ENCODE measurements at regions not wholly inside any gene's neighbourhood (a gene's known extent, or its start where the extent isn't known, plus 50 kb on each side); places are given as distances from the start of the nearest gene placed in this dataset.

DNA sequence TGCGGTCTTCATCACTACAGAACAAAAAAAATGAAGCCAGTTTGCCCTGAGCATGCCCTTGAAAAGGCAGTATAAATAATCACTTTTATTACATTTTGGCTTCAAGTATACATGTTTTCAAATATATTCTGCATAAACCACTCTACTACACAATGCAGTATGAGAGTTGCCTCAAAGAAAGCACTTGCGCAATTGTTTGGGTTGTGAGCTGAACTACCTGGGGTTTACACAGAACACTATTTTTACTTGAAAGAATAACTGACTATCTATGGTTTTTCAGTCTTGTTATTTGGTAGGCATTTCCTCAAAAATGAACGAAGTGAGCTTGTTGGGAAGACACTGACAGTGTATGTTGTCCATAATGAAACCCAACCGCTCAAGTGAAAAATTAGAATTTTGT lies 264.4 kb upstream of the KLF12 start:
- TF ChIP-seq, protein P1, sequence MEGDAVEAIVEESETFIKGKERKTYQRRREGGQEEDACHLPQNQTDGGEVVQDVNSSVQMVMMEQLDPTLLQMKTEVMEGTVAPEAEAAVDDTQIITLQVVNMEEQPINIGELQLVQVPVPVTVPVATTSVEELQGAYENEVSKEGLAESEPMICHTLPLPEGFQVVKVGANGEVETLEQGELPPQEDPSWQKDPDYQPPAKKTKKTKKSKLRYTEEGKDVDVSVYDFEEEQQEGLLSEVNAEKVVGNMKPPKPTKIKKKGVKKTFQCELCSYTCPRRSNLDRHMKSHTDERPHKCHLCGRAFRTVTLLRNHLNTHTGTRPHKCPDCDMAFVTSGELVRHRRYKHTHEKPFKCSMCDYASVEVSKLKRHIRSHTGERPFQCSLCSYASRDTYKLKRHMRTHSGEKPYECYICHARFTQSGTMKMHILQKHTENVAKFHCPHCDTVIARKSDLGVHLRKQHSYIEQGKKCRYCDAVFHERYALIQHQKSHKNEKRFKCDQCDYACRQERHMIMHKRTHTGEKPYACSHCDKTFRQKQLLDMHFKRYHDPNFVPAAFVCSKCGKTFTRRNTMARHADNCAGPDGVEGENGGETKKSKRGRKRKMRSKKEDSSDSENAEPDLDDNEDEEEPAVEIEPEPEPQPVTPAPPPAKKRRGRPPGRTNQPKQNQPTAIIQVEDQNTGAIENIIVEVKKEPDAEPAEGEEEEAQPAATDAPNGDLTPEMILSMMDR (IDR thresholded peaks at IDR 0.05), result no peak
- H3K4me3 ChIP-seq (replicated peaks in 1 of 3; ENCODE audit: low read depth in 2 of 3, low read length in 3 of 3), result no peak overlapping the region
- Mint-ChIP-seq H3K27ac (no peak overlapping the region), H3K9me3 (peaks cover 0 to 11% (median 6%) of the 10 kb centered on the region in 7 donors), H3K4me3 (no peak overlapping the region), H3K27me3 (ENCODE audit: low read depth in 3 of 3) (peaks cover 0 to 1% (median 0%) of the 10 kb centered on the region in 3 donors), H3K36me3 (no peaks in the 10 kb centered on the region), H3K4me1 (no peaks in the 10 kb centered on the region)
- H3K9ac ChIP-seq (ENCODE audit: insufficient read depth, low read length, poor library complexity, severe bottlenecking), result no peak overlapping the region
- no peak for DNase-seq
- no peaks in the 10 kb centered on the region for H3K79me2 ChIP-seq (ENCODE audit: insufficient read depth, low read length)
- no peaks in the 10 kb centered on the region for H3K27me3 ChIP-seq (ENCODE audit: control insufficient read depth in 2 of 2, insufficient read depth in 2 of 2, low read length in 2 of 2)
- H4K20me1 ChIP-seq (ENCODE audit: insufficient read depth, low read length), result no peaks in the 10 kb centered on the region
- H2AFZ ChIP-seq (ENCODE audit: insufficient read depth, low read depth, low read length, poor library complexity, severe bottlenecking), result no peak overlapping the region
- H3K36me3 ChIP-seq (replicated peaks in 1 of 2; ENCODE audit: control insufficient read depth in 1 of 2, insufficient read depth in 2 of 2, low read length in 2 of 2), result no peaks in the 10 kb centered on the region
- intact Hi-C loops (cut with micrococcal nuclease), result no loop called here
- peaks cover 4 to 5% of the 10 kb centered on the region in 2 donors for H3K9me3 ChIP-seq (replicated peaks in 1 of 2; ENCODE audit: control insufficient read depth in 1 of 2, insufficient read depth in 1 of 2, low read length in 2 of 2)
- no peak overlapping the region for H3K4me2 ChIP-seq (replicated peaks; ENCODE audit: extremely low read depth, low read length, poor library complexity, severe bottlenecking)
- no peak overlapping the region for H3K27ac ChIP-seq (ENCODE audit: low read depth in 1 of 2, low read length in 2 of 2)
- H3K4me1 ChIP-seq (ENCODE audit: control insufficient read depth in 1 of 2, insufficient read depth in 2 of 2, low read length in 2 of 2), result no peaks in the 10 kb centered on the region
- WGBS (ENCODE audit: insufficient coverage), result 60% methylated on average over 1 of the region's 4 CpGs

GRCh38 chr13:74389056-74389455 lies 254.9 kb upstream of the KLF12 start:
- peaks cover 0 to 1% (median 0%) of the 10 kb centered on the region in 3 donors for H3K27me3 Mint-ChIP-seq (ENCODE audit: low read depth in 3 of 3)
- H3K27me3 ChIP-seq (ENCODE audit: control insufficient read depth in 2 of 2, insufficient read depth in 2 of 2, low read length in 2 of 2), result no peaks in the 10 kb centered on the region
- intact Hi-C loops (cut with micrococcal nuclease), result no loop called here

More at GRCh38 chr13:74389056-74389455, 254.9 kb upstream of the KLF12 start:
- Mint-ChIP-seq H3K9me3 (peaks cover 4 to 24% (median 10%) of the 10 kb centered on the region in 7 donors), H3K36me3 (no peaks in the 10 kb centered on the region), H3K4me1 (no peaks in the 10 kb centered on the region), H3K4me3 (no peak overlapping the region), H3K27ac (no peak overlapping the region)
- H3K79me2 ChIP-seq (ENCODE audit: insufficient read depth, low read length), result no peaks in the 10 kb centered on the region
- no peaks in the 10 kb centered on the region for H4K20me1 ChIP-seq (ENCODE audit: insufficient read depth, low read length)
- H3K4me2 ChIP-seq (replicated peaks; ENCODE audit: extremely low read depth, low read length, poor library complexity, severe bottlenecking), result no peak overlapping the region
- H3K4me1 ChIP-seq (ENCODE audit: control insufficient read depth in 1 of 2, insufficient read depth in 2 of 2, low read length in 2 of 2), result no peaks in the 10 kb centered on the region
- no peaks in the 10 kb centered on the region for H3K36me3 ChIP-seq (replicated peaks in 1 of 2; ENCODE audit: control insufficient read depth in 1 of 2, insufficient read depth in 2 of 2, low read length in 2 of 2)
- H3K9ac ChIP-seq (ENCODE audit: insufficient read depth, low read length, poor library complexity, severe bottlenecking), result no peak overlapping the region
- no peak for DNase-seq
- WGBS (ENCODE audit: insufficient coverage), result 84% methylated on average over 3 of the region's 5 CpGs
- peaks cover 0 to 16% of the 10 kb centered on the region in 2 donors for H3K9me3 ChIP-seq (replicated peaks in 1 of 2; ENCODE audit: control insufficient read depth in 1 of 2, insufficient read depth in 1 of 2, low read length in 2 of 2)
- H2AFZ ChIP-seq (ENCODE audit: insufficient read depth, low read depth, low read length, poor library complexity, severe bottlenecking), result no peak overlapping the region
- no peak overlapping the region for H3K27ac ChIP-seq (ENCODE audit: low read depth in 1 of 2, low read length in 2 of 2)
- TF ChIP-seq, protein P1 (IDR thresholded peaks at IDR 0.05), result no peak
- H3K4me3 ChIP-seq (replicated peaks in 1 of 3; ENCODE audit: low read depth in 2 of 3, low read length in 3 of 3), result no peak overlapping the region

Data from CD14-positive monocyte (primary cell).